ENCODE measurements at regions not wholly inside any gene's neighbourhood (a gene's known extent, or its start where the extent isn't known, plus 50 kb on each side); places are given as distances from the start of the nearest gene placed in this dataset.

- no peaks in the 10 kb centered on the region for H3K27me3 ChIP-seq
- no peaks in the 10 kb centered on the region for H3K9me3 ChIP-seq
- ATAC-seq, result peak; percentile 64 to 89 (median 80)
- no peak overlapping the region for H3K4me3 ChIP-seq
- H3K4me1 ChIP-seq, result peaks cover 0 to 23% (median 12%) of the 10 kb centered on the region in 9 donors
- H3K27ac ChIP-seq, result peak overlapping the region in 6 of 10 donors; percentile 2 to 37 (median 12)
- TF ChIP-seq CTCF (IDR thresholded peaks at IDR 0.05), result no peak
- intact Hi-C loops (cut with DNase I), result loop anchor here in 1 of 10 donors (5.0 kb wide), 1 partner anchor 44 kb away; no protein-coding TSS in a partner anchor
- peak; percentile 18 to 19 for DNase-seq
- no peaks in the 10 kb centered on the region for H3K36me3 ChIP-seq
Observed at GRCh38 chr4:38366456-38366855, 297.5 kb upstream of the KLF3 start.

DNA sequence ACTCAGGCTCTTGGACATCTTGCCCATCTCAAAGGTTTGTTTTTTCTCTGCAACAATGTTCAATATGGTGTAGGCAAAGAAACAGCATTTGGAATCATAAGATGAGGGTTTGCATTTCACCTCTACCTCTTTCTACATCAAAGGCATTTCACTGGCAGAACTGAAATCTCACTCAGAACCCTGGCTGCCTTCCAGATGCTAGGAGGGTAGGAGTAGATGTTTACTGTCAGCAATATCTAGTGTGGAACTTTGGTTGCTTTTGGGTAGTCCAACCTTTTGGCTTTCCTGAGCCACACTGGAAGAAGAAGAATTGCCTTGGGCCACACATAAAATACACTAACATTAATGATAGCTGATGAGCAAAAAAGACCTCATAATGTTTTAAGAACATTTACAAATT lies 297.0 kb upstream of the KLF3 start:
- no peaks in the 10 kb centered on the region for H3K27me3 ChIP-seq
- H3K27ac ChIP-seq, result peak overlapping the region in 2 of 10 donors; percentile 31 to 42
- H3K4me1 ChIP-seq, result peaks cover 0 to 28% (median 12%) of the 10 kb centered on the region in 9 donors
- H3K9me3 ChIP-seq, result no peaks in the 10 kb centered on the region
- ATAC-seq (no peak), DNase-seq (no peak)
- no peak overlapping the region for H3K4me3 ChIP-seq
- intact Hi-C loops (cut with DNase I), result loop anchor here in 1 of 10 donors (5.0 kb wide), 1 partner anchor 45 kb away; no protein-coding TSS in a partner anchor
- H3K36me3 ChIP-seq, result no peaks in the 10 kb centered on the region
- no peak for TF ChIP-seq CTCF (IDR thresholded peaks at IDR 0.05)

DNA sequence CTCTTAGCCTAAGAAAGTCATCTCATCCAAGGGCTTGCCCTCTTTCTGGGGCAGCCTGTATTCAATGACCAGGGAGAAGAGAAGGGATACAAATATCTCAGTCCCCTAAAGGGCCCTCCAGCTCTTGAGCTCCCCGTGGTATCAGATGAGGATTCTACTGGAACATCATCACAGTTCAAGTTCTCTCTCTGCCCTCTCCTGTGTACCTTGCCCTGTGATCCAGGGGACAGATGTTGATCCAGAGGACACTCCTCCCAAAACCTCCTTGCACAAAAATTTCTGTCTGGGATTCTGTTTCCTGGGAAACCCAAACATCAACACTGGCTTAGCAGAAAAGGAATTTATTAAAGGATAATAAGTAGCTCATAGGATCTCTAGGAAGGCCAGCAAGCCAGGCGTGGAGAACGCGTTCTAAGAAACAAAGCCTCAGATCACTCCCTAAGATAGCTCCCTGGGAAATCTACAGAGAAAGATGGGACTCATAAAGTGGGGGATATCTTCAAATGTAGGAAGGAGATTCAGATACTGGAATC lies 296.3 kb upstream of the KLF3 start:
- Histone ChIP-seq H3K9me3 (peaks cover 0 to 7% (median 0%) of the 10 kb centered on the region in 11 donors), H3K27me3 (no peaks in the 10 kb centered on the region), H3K27ac (peak overlapping the region in 2 of 10 donors; percentile 31 to 42), H3K4me1 (peaks cover 0 to 31% (median 12%) of the 10 kb centered on the region in 9 donors), H3K36me3 (no peaks in the 10 kb centered on the region), H3K4me3 (no peak overlapping the region)
- DNase-seq (no peak), ATAC-seq (peak in 4 of 8 donors; percentile 3 to 40 (median 34))
- TF ChIP-seq CTCF (IDR thresholded peaks at IDR 0.05), result no peak
- 71 to 82% methylated on average over 4 of the region's 4 CpGs for WGBS, 2 donors
- intact Hi-C loops (cut with DNase I), result loop anchor here in 1 of 10 donors (5.0 kb wide), 1 partner anchor 45 kb away; no protein-coding TSS in a partner anchor

- no peak for TF ChIP-seq CTCF (IDR thresholded peaks at IDR 0.05)
- no peak overlapping the region for H3K4me3 ChIP-seq
- no peaks in the 10 kb centered on the region for H3K36me3 ChIP-seq
- peaks cover 0 to 38% (median 12%) of the 10 kb centered on the region in 9 donors for H3K4me1 ChIP-seq
- DNase-seq (no peak), ATAC-seq (no peak)
- peaks cover 0 to 9% (median 0%) of the 10 kb centered on the region in 11 donors for H3K9me3 ChIP-seq
- H3K27ac ChIP-seq, result peak overlapping the region in 1 of 10 donors; percentile 13
- intact Hi-C loops (cut with DNase I), result loop anchor here in 1 of 10 donors (5.0 kb wide), 1 partner anchor 46 kb away; no protein-coding TSS in a partner anchor
- H3K27me3 ChIP-seq, result no peaks in the 10 kb centered on the region
- WGBS, 2 donors, result 86 to 91% methylated on average over 2 of the region's 2 CpGs
Observed at GRCh38 chr4:38368613-38369012, 295.4 kb upstream of the KLF3 start.

All from heart right ventricle (tissue), 16 donors.